Caco-2 (cell line): ENCODE measurements at regions not wholly inside any gene's neighbourhood (a gene's known extent, or its start where the extent isn't known, plus 50 kb on each side); places are given as distances from the start of the nearest gene placed in this dataset.

Experiments used
- BruUV-seq: library from RNA; stranded (reverse); fragments of 400-500 nt; replicated peaks from 2 replicates; lab custom pipeline; 2021; lab: Mats Ljungman, UMichigan
- CTCF ChIA-PET: fragments of 300-600 bp; sonication (Branson Sonifier 250); formaldehyde crosslinking; loops from one replicate; lab custom pipeline; 2022; ENCODE audit warnings: antibody characterized with exemption; lab: Charles Lee
- POLR2A ChIA-PET: fragments of 300-600 bp; sonication (Branson Sonifier 250); formaldehyde crosslinking; loops from one replicate; lab custom pipeline; 2022; ENCODE audit warnings: antibody characterized with exemption; lab: Charles Lee
- DNase-seq, 2 experiments: peaks; one replicate each; pipeline versions ENCODE4 v3.0.0 to v3.0.0-alpha.2; 2020 to 2022
- H3K27me3 ChIP-seq: replicated peaks from 2 replicates; pipeline ENCODE4 v1.6.0; 2011; ENCODE audit warnings: low read length; ENCODE audit not compliant: control insufficient read depth, insufficient read depth
- H3K36me3 ChIP-seq: 2 replicates; pipeline ENCODE4 v1.5.1; 2011; ENCODE audit warnings: low read length; ENCODE audit not compliant: control insufficient read depth, insufficient read depth
- H3K4me1 ChIP-seq: fragments of 250-450 bp; sonication (Bioruptor Pico); 2 replicates; pipeline ENCODE4 v1.5.1; 2020; ENCODE audit warnings: mild to moderate bottlenecking
- H3K4me3 ChIP-seq: 2 replicates; pipeline ENCODE4 v1.5.1; 2011; ENCODE audit warnings: low read depth, mild to moderate bottlenecking, control low read depth, low read length
- H3K9me3 ChIP-seq: fragments of 250-450 bp; sonication (Bioruptor Pico); 2 replicates; pipeline ENCODE4 v1.5.1; 2020; ENCODE audit warnings: mild to moderate bottlenecking, moderate library complexity
- H3K27ac Mint-ChIP-seq: one replicate; pipeline ENCODE4 v1.8.0; 2022; ENCODE audit warnings: mixed read lengths; ENCODE audit not compliant: unreplicated experiment
- H3K27me3 Mint-ChIP-seq: one replicate; pipeline ENCODE4 v1.8.0; 2022; ENCODE audit warnings: mixed read lengths; ENCODE audit not compliant: insufficient read depth, unreplicated experiment
- H3K36me3 Mint-ChIP-seq: one replicate; pipeline ENCODE4 v1.8.0; 2022; ENCODE audit warnings: mild to moderate bottlenecking, mixed read lengths; ENCODE audit not compliant: insufficient read depth, unreplicated experiment
- H3K4me1 Mint-ChIP-seq: one replicate; pipeline ENCODE4 v1.8.0; 2022; ENCODE audit warnings: low read depth, mixed read lengths; ENCODE audit not compliant: unreplicated experiment
- H3K4me3 Mint-ChIP-seq: one replicate; pipeline ENCODE4 v1.8.0; 2022; ENCODE audit warnings: mild to moderate bottlenecking, moderate library complexity, mixed read lengths; ENCODE audit not compliant: unreplicated experiment
- H3K9me3 Mint-ChIP-seq: one replicate; pipeline ENCODE4 v1.8.0; 2022; ENCODE audit warnings: mixed read lengths; ENCODE audit not compliant: unreplicated experiment
- CTCF ChIP-seq, 2 experiments: fragments of 200-600 bp in 1 of 2; IDR thresholded peaks; 1 replicate in 1 of 2; 2 replicates in 1 of 2; pipeline versions ENCODE4 v1.5.1 to v1.8.0; 2011 to 2022; ENCODE audit warnings: antibody characterized with exemption in 1 of 2, control low read depth in 1 of 2, inconsistent platforms in 1 of 2, low read depth in 1 of 2, low read length in 1 of 2, mild to moderate bottlenecking in 1 of 2, moderate library complexity in 1 of 2; ENCODE audit not compliant: insufficient read depth in 1 of 2, severe bottlenecking in 1 of 2, unreplicated experiment in 1 of 2
- intact Hi-C: fragments of 100-400 bp; cut with micrococcal nuclease; formaldehyde crosslinking; loops from one replicate; pipeline ENCODE4 v1.10.0; 2022; ENCODE audit not compliant: unreplicated experiment

GRCh38 chr1:55695552-55695951 lies 480.4 kb upstream of the USP24 start:
- H3K27ac Mint-ChIP-seq = no peak overlapping the region
- Histone ChIP-seq H3K9me3 (no peaks in the 10 kb centered on the region), H3K27me3 (no peaks in the 10 kb centered on the region), H3K36me3 (no peaks in the 10 kb centered on the region), H3K4me3 (no peak overlapping the region), H3K4me1 (no peaks in the 10 kb centered on the region)
- H3K27me3 Mint-ChIP-seq = no peaks in the 10 kb centered on the region
- H3K9me3 Mint-ChIP-seq = no peaks in the 10 kb centered on the region
- no TSS peak for BruUV-seq
- intact Hi-C loops = no loop called here
- DNase-seq = no peak
- CTCF ChIA-PET = no interaction called here
- H3K4me1 Mint-ChIP-seq = no peaks in the 10 kb centered on the region
- no peak for TF ChIP-seq CTCF (IDR thresholded peaks at IDR 0.05; ENCODE audit: insufficient read depth in 1 of 2, low read depth in 1 of 2, low read length in 1 of 2, severe bottlenecking in 1 of 2, unreplicated experiment in 1 of 2)
- POLR2A ChIA-PET = no interaction called here
- H3K36me3 Mint-ChIP-seq = no peaks in the 10 kb centered on the region
- no peak overlapping the region for H3K4me3 Mint-ChIP-seq

GRCh38 chr1:55695151-55695550 lies 480.0 kb upstream of the USP24 start:
- H3K27me3 Mint-ChIP-seq = no peaks in the 10 kb centered on the region
- TF ChIP-seq CTCF (IDR thresholded peaks at IDR 0.05; ENCODE audit: insufficient read depth in 1 of 2, low read depth in 1 of 2, low read length in 1 of 2, severe bottlenecking in 1 of 2, unreplicated experiment in 1 of 2) = no peak
- H3K4me1 Mint-ChIP-seq = no peaks in the 10 kb centered on the region
- H3K36me3 ChIP-seq = no peaks in the 10 kb centered on the region
- ChIA-PET CTCF (no interaction called here), POLR2A (no interaction called here)
- DNase-seq = no peak
- no peak overlapping the region for H3K27ac Mint-ChIP-seq
- no peaks in the 10 kb centered on the region for H3K27me3 ChIP-seq
- no peaks in the 10 kb centered on the region for H3K36me3 Mint-ChIP-seq
- intact Hi-C loops = no loop called here
- H3K9me3 ChIP-seq = no peaks in the 10 kb centered on the region
- no peaks in the 10 kb centered on the region for H3K9me3 Mint-ChIP-seq
- H3K4me3 Mint-ChIP-seq = no peak overlapping the region
- H3K4me1 ChIP-seq = no peaks in the 10 kb centered on the region
- no peak overlapping the region for H3K4me3 ChIP-seq
- no TSS peak for BruUV-seq

GRCh38 chr1:55694310-55694801 lies 479.2 kb upstream of the USP24 start:
- Histone ChIP-seq H3K27me3 (no peaks in the 10 kb centered on the region), H3K9me3 (no peaks in the 10 kb centered on the region), H3K4me3 (no peak overlapping the region), H3K36me3 (no peaks in the 10 kb centered on the region), H3K4me1 (no peaks in the 10 kb centered on the region)
- intact Hi-C loops = no loop called here
- CTCF ChIA-PET = no interaction called here
- H3K27ac Mint-ChIP-seq = no peak overlapping the region
- no peaks in the 10 kb centered on the region for H3K9me3 Mint-ChIP-seq
- H3K27me3 Mint-ChIP-seq = no peaks in the 10 kb centered on the region
- no peaks in the 10 kb centered on the region for H3K4me1 Mint-ChIP-seq
- no TSS peak for BruUV-seq
- TF ChIP-seq CTCF (IDR thresholded peaks at IDR 0.05; ENCODE audit: insufficient read depth in 1 of 2, low read depth in 1 of 2, low read length in 1 of 2, severe bottlenecking in 1 of 2, unreplicated experiment in 1 of 2) = no peak
- POLR2A ChIA-PET = no interaction called here
- DNase-seq = no peak
- H3K36me3 Mint-ChIP-seq = no peaks in the 10 kb centered on the region
- H3K4me3 Mint-ChIP-seq = no peak overlapping the region
